ENCODE measurements at regions not wholly inside any gene's neighbourhood (a gene's known extent, or its start where the extent isn't known, plus 50 kb on each side); places are given as distances from the start of the nearest gene placed in this dataset.

- DNase-seq (ENCODE audit: low spot score) = peak; percentile 14
Observed at GRCh38 chr7:131898418-131898817, 342.0 kb upstream of the PODXL start.

DNA sequence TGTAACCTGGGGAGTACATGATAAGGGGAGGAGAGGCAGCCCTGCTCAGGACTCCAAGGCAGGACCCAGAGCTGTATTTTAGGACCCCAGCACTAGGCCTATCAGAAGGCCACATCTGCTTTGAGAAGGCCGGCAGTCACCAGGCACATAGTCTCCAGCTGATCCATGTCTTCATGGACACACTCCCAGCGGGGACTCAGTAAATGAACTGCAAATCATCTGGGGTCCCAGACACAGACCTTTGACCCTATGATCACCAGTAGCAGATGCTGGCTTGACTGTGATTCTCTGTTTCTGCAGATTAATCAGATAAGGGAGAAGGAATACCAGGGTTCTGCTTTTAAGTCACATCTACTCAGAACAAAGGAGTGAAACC lies 341.4 kb upstream of the PODXL start:
- DNase-seq (ENCODE audit: low spot score) = no peak

GRCh38 chr7:131897016-131897789 lies 340.8 kb upstream of the PODXL start:
- DNase-seq (ENCODE audit: low spot score) = no peak

- no peak for DNase-seq (ENCODE audit: low spot score)
Observed at GRCh38 chr7:131896165-131896863, 339.9 kb upstream of the PODXL start.

GRCh38 chr7:131895541-131896164 lies 339.2 kb upstream of the PODXL start:
- no peak for DNase-seq (ENCODE audit: low spot score)

- DNase-seq (ENCODE audit: low spot score) = no peak
Observed at GRCh38 chr7:131893631-131894340, 337.4 kb upstream of the PODXL start.

DNA sequence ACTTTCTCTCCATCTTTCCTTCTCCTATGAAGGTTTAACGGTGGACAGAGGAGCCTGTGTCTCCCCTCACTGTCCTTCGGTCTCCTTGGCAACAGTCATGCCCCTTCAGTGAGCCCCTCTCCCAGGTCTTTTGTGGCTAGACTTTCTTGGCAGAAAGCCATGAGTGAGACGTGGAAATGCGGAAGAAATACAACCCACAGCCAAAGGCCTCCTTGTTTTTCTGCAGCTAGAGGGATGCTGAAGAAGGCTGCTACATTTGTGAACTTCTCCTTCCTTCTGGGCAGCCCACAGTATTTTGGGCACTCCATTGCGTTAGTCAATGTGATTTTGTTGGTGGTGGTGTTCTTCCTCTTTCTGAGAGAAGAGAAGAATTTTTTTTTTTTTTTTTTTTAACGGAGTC lies 333.7 kb upstream of the PODXL start:
- no peak for DNase-seq (ENCODE audit: low spot score)

GRCh38 chr7:131889572-131890150 lies 333.2 kb upstream of the PODXL start:
- DNase-seq (ENCODE audit: low spot score) = no peak

GRCh38 chr7:131883769-131884168 lies 327.3 kb upstream of the PODXL start:
- DNase-seq (ENCODE audit: low spot score) = no peak

DNA sequence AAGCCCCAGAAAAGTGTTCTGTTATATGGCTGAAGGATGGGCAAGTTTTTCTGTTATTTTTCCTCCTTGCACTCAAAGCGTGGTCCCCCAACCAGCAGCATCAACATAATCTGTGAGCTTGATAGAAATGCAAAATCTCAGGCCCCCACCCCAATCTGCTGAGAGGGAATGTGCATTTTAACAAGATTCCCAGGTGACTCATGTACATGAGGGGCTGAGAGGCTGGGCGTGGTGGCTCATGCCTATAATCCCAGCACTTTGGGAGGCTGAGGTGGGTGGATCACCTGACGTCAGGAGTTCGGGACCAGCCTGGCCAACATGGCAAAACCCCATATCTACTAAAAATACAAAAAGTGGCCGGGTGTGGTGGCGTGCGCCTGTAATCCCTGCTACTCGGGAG lies 326.8 kb upstream of the PODXL start:
- DNase-seq (ENCODE audit: low spot score) = no peak

DNA sequence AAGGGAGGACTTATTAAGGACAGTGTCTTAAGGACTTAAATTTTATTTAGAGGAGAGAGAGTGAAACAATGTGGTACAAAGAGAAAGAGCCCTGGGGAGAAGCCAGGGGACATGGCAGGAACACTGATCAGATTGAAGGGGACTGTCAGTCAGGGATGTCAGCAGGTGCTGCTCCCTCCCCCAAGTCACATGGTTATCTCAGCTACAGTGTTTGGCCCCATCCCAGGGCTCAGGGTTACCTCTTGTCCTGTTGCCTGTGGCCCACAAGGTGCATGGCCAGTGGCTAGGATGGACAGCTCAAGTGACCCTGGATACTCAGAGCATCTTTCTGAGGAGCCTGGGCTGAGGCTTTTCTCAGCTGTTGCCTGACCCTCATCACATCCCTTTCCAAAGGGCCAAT lies 325.9 kb upstream of the PODXL start:
- DNase-seq (ENCODE audit: low spot score) = no peak

DNA sequence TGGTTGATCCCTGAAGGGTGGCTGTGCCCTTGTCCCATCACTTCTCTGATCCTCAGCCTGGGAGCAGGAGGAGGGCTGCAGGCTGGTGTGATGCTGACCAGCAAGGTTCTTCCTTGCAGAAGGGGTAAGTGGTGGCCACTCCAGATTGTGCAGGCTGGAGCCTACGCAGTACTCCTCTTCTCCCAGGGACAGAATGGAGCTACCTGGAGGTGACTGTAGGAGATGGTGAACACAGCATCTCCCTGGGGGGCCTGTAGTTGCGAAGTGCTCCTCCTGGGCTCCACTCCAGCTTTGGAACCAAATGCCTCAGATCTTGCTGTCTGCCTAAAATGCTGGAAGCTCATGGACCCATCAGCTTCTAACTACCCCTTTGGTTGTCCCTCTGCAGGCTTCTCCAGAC lies 323.6 kb upstream of the PODXL start:
- no peak for DNase-seq (ENCODE audit: low spot score)

DNA sequence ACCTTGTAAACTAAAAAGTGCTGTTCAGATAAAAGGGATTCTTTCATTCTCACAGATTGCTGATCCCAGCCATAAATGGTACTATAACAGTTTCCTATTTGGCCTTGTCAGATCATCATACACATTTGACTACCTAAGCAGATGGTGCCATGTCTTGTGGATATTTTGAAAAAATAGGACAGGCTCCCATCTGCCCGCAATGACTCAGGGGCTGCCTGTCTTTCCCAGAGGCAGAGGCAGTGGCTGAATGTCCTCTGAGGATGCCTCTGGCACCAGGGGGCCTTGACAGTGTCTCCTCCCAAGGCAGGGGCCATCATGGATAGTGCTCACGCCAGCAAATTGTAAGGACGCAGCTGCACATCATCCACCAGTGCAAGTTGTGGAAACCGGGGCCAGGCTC lies 323.0 kb upstream of the PODXL start:
- DNase-seq (ENCODE audit: low spot score) = no peak

- no peak for DNase-seq (ENCODE audit: low spot score)
Observed at GRCh38 chr7:131878777-131879176, 322.3 kb upstream of the PODXL start.

DNA sequence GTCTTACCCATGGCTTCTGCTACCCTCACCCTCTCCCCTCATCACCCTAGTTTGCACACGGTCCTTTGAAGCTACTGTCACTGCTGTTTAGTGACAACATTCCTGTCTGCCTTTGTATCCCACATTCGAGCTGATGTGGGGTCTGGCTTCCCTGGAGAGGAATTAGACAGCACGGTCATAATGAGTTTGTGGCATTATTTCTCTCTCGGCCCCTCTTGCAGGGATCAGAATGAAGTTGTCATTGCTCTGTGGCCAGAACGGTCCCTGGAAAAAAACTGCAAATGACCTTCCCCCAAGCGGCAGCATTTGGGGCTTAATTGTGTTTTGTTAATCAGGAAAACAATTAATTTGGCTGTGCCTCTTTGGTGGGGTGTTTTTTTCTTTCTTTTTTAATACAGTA lies 317.2 kb upstream of the PODXL start:
- DNase-seq (ENCODE audit: low spot score) = no peak

- DNase-seq (ENCODE audit: low spot score) = no peak
Observed at GRCh38 chr7:131869986-131870385, 313.6 kb upstream of the PODXL start.

DNA sequence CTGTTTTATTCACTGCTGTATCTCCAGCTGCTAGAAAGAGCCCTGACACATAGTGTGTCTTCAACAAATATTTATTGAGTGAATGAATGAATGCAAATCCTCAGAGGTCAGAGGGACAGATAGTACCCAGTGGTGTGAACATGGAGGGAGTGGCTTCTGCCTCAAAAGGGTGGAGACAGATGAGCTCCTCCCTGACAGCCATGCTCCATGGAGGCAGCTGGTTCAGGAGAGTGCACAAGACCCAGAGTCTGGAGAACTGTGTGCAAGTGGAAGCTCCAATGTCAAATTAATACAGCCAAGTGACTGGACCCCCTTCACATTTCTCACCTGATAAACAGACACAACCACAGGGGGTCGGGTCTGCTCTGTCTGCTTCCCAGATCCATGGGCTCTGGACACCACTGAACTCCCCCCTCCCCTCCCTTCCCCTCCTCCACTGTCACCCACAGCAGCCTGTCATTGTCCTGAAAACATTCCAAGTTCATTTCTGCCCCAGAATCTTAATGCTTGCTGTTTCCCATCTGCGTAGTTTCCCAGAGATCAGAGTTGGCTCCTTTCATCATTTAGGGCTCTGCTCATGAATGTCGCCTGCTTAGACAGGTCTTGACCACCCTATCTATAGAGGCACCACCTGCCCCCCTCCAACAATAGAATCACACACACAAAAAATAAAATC lies 312.9 kb upstream of the PODXL start:
- DNase-seq (ENCODE audit: low spot score) = no peak

GRCh38 chr7:131867461-131867860 lies 311.0 kb upstream of the PODXL start:
- no peak for DNase-seq (ENCODE audit: low spot score)

GRCh38 chr7:131865911-131866310 lies 309.5 kb upstream of the PODXL start:
- no peak for DNase-seq (ENCODE audit: low spot score)

DNA sequence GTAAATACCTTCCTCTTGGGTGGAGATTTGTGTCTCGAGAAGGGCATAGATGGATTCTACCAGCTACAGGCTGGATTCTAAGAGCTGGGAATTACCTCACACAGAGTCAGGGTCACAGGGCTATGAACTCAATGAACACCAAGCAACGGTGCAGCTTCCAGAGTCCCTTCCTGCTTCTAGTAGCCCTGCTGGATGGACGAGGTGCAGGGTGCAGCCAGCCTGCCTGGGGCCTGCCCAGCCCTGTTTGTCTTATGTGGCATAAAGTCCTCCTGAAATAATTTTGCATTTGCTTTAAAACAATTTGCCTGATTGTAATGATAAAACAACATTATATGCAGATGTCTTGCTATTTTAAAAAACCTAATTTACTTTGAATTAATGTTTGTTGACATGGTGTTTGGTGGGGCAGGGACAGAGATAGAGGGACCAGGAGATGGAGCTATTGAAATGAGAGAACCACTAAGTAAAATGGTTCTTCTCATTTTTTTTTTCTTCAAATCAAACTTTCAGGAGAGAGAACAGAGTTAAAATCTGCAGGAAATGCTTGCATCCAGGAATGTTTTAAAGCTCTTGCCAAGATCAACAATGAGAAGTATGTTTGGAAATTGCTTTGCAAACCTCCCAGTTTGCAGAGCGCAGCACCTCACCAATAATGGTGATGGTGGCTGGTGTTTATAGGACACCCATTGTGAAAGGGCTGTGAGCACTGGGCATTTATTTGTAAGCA lies 305.4 kb upstream of the PODXL start:
- no peak for DNase-seq (ENCODE audit: low spot score)
